Right ventricle myocardium superior (tissue), 1 donor: ENCODE measurements at regions not wholly inside any gene's neighbourhood (a gene's known extent, or its start where the extent isn't known, plus 50 kb on each side); places are given as distances from the start of the nearest gene placed in this dataset.

Experiments used
- ATAC-seq: fragments of 200-7000 bp; cut with Tn5 transposase; one replicate; pipeline ENCODE4 v1.9.1; 2020; ENCODE audit warnings: mild to moderate bottlenecking; ENCODE audit not compliant: poor library complexity
- DNase-seq: peaks from one replicate; pipeline ENCODE4 v3.0.0-alpha.2; 2020
- intact Hi-C: fragments of 100-400 bp; cut with DNase I; formaldehyde crosslinking; loops from one replicate; pipeline ENCODE4 v1.11.2; 2022
- donor health status: DM: no; HTN: yes; CAD: no; lungs with severe emphysema.

DNA sequence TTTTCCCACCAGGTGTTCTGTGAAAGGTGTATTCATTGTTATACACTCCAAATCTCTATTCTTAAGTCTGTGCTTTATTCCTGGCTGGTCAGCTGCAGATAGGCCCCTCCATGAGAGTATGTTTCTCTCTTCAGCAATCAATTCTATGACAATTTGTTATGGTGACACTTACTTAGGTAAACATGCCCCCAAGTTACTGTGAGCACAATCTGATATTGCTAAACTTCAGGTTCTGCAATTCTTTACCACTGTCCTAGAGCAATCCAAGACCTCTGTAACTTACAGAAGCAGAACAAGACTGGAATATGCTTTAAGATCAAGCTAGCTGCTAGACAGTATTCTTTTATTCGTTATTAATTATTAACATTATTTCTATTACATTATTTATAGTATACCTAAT lies 391.9 kb downstream of the FRK start:
- ATAC-seq (no peak), DNase-seq (no peak)
- intact Hi-C loops: no loop called here

DNA sequence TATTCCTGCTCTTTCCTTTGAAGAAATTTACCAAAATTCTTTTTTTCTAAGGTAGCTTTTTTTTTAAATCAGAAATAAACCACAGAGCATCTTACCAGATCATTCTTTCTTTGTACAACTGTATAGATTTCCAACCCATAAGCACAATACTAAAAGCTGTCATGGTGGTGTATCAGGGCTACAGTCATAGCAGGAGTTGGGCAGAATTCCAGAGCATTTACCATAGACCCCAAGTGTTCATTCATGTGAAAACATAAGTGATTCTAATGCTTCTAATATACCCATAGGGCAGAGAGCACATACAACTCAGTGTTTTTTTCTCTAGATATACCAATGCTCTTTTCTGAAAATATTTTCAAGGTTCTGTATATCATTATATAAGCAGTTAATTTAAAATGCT lies 392.5 kb downstream of the FRK start:
- ATAC-seq (no peak), DNase-seq (no peak)
- intact Hi-C loops: no loop called here

DNA sequence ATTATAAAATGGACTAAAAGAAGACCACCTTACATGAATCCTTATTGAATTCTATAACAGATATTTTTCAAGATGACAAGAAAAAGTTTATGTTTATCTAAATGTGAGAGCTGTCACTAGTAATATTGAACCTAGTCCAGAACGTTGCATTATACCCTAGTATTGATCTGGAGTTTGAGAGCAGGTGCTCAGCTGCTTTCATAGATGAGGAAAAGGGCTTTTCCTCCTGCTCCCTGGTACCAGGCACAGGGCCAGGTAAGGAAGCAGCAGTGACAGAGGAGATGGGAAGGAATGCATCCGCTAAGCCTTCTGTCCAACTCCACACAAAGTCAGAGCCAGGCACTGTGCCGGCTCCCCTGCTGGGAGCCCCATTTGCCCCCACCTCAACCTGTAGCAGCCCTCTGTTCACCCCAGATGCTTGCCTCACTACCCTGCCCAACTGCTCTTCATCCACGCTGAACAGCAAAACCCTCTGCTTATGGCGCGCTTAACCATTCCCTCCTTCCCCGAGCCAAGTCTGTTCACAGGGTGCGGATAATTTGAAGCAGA lies 393.1 kb downstream of the FRK start:
- ATAC-seq (no peak), DNase-seq (no peak)
- intact Hi-C loops: no loop called here

DNA sequence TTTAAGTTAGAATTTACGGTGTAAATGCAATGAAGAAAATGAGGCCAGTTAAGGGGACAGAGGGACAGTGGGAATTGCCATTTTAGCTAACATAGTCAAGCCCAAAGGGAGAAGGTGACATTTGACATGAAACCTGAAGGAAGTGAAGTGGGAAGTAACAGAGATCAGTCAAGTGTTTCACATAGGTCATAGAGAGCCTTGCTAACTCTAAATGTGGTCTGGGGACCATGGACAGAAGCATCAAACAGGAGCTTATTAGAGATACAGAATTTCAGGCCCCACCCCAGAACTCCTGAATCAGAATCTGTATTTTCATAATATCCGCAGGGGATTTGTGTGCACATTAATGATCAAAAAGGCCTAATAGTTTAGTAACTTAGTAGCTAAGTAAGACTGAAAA lies 393.7 kb downstream of the FRK start:
- DNase-seq (no peak), ATAC-seq (no peak)
- intact Hi-C loops: no loop called here

DNA sequence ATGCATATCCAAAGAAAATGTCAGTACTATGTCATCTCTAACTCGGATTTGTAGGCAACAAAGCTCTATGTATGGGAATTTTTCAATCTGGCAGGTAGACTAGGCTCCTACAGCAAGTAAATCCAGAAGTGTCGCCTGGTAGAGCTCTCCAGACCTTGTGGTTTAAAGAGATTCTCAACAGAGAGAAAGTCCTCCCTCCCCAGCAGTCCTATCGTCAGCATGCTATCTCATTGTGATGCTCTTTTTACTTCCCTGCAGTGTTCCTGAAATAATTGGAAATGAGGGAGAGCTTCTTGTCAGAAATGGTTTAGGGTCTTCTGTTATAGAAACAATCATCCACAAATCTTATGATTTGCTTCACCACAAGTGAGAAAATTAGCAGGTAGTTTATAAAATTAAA lies 395.4 kb downstream of the FRK start:
- no peak for DNase-seq
- intact Hi-C loops: no loop called here
- ATAC-seq: no peak

DNA sequence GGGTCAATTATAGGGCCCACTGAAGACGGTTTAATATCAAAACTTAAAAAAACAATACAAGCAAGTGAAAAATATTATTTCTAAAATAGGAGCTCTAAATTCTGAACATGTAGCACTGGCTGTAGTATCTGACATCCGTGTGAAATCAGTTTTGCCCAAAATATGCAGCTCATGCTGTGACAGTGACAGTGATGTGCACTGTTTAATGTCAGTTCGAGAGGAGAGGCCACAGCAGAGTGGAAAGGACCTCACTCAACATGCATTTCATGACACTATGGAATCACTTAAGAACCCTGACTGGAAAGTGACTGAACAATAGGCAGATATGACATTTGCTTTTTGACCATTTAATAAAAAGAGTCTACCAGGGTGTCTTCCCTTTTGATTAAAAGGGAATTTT lies 397.0 kb downstream of the FRK start:
- ATAC-seq (no peak), DNase-seq (no peak)
- intact Hi-C loops: no loop called here

DNA sequence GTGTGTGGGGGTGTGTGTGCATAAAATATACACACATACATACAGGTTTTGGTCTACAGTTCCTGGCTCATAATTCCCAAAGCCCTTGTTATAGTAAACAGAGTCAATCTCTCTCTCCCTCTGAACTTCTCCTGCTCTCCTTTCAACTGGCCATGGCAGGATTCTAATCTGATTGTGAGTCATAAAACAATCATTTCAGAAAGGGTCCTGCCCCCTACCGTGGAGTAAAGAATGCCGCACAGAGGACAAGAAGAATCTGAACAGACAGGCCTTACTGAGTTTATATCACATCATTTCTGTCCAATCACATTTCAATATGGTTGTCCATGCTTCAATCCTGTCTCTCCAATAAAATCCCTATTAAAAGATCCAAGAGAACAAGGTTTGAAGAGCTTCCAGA lies 416.9 kb downstream of the FRK start:
- no peak for ATAC-seq
- intact Hi-C loops: no loop called here

DNA sequence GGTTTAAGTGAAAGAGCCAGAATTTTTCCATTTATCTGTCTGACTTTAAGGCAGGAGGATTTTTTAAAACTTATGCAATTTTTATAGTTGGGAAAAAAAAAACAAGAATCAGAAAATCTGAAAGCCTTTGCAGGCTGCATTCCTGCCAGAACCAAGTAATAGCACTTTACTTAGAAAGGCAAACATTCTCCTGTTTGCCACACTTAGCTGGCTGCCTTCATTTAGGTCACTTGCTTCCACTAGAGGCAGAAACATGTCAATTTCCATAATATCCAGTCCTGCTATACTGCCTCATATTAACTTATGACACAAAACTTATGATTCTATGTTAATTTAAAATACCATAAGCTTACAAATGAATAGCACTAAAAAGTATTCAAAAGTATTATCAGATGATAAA lies 425.8 kb downstream of the FRK start:
- intact Hi-C loops: no loop called here
- no peak for ATAC-seq
- DNase-seq: no peak

More for the DNA sequence above, 416.9 kb downstream of the FRK start:
- DNase-seq: no peak

DNA sequence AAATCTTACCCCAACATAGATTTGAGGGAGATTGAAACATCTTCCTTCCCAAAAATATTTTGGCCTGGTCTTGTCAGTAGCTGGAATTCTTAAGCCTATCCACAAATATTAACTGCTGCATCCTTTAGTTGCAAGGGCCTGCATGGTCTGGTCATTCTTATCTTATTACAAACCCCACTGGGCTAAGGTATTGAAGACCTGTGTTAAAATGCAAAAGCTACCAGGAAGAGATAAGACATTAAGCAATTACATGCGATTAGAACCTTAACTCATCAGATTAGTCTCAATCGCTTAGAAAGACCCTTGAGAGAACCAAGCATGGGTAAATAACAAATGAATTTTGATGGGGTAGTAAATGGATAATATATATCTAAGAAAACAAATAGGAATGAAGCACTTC lies 426.6 kb downstream of the FRK start:
- intact Hi-C loops: no loop called here
- ATAC-seq (no peak), DNase-seq (no peak)

DNA sequence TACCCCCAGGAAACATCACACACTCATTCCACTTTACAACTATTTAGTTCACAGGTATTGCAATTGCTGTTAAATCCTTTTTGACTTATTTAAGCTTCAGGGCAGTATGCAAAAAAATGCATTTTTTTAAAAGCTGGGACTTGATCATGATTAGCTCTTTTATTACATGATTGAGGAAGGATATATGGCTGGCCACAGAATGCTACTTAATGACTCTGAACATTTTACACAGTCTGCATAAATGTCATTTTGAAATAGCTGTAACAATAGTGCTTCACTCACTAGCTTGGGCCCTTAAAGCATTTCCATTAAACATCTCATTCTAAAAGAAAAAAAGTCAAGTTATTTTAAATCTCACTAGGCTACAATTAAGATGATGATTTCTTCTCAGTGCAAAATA lies 429.7 kb downstream of the FRK start:
- DNase-seq (no peak), ATAC-seq (no peak)
- intact Hi-C loops: no loop called here

DNA sequence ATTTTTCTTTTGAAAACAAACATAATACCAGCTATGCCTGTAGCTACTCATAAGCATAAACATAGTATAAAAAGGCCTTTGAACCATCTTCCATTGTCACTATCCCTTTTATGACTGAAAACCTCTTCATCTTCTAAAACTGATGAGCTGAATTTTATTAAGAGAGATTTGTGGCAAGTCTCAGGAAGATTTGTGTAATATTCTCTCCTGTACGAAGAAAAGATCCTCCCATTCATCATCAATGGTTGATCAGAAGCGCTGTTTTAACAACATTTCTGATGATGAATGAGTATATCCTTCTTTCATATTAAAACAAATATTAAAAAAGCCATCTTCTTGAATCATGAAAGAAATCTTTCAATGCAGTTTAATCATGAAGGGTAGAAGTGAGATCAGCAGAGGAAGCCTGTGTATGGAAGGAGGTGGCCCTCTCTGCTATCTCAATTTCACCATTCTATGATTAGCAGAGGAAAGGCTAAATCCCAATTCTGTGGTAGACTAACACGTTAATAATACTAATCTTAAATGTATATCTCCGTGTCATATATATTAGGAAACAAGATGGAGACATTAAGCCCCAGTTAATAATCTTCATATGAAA lies 430.2 kb downstream of the FRK start:
- intact Hi-C loops: no loop called here
- ATAC-seq (no peak), DNase-seq (no peak)

DNA sequence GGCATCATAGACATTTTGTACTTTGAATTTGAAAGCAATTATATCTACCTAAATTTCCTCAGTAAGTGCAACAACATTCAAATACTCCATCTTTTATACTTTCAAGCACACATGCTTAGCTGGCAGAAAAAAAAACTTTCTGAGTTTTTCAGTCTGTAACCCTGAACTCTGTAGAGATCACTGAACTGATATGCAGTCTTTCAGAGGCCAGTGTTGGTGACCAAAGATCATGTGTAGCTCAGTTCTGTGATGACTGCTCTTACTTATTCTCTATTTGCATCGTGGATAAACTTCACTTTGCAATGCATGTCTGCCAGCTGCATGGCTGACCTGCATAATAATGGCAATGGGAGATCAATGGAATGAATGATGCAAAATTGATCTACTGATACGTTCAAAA lies 431.3 kb downstream of the FRK start:
- ATAC-seq (no peak), DNase-seq (no peak)
- intact Hi-C loops: no loop called here

DNA sequence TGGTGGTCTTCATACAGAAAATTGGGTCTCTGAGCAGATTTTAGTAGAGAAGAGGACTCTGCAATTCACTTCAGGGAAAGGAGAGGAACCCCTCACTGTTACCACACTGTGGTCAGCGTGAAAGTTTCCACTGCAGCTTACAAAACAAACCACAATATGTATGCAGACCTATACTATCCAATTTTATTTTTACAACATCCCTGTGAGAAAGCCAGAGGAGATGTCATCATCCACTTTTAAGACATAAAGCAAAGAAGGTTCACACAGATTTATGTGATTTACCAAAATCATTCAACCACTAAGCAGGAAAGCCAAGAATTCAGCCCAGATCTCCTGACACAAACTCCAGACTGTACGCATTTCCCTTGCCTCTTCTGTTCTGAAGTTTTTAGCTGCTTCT lies 442.4 kb downstream of the FRK start:
- ATAC-seq (no peak), DNase-seq (no peak)
- intact Hi-C loops: no loop called here

DNA sequence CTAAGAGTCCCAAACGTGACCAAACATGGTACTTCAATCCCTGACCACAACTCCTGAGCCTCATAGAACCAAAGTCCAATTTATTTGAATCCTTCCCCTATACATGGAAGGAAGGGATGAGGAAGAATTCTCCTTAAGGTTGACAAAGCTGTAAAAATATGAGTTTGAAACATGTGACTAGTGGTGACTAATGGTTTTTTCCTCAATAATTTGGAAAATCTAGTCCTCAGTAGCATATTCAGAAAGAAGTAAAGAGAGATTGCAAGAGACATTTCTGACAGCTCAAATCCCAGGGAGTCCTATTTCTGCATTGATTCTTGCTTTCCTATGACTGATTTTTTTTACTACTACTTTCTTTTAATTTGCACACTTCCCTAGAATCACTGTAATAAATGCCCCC lies 443.7 kb downstream of the FRK start:
- no peak for ATAC-seq
- intact Hi-C loops: no loop called here
- no peak for DNase-seq

DNA sequence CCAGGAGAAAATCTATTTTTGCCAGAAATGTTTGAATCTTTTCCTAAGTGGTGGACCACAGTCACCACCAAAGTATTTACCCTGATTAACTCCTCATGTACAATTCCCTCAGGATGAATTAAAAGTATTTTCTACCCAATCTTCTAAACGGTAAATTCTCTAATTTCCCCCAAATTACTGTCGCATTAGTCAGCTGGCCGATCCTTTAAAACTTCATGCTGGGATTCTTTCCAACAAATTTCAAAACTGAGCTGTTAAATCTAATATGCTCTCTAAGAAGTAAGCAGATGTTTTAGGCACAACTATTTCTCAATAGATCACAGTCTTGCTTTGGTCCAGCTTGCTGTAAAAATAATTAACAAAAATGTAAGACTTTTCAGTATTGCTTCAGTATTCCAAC lies 447.2 kb downstream of the FRK start:
- intact Hi-C loops: no loop called here
- ATAC-seq (peak; percentile 45), DNase-seq (no peak)

DNA sequence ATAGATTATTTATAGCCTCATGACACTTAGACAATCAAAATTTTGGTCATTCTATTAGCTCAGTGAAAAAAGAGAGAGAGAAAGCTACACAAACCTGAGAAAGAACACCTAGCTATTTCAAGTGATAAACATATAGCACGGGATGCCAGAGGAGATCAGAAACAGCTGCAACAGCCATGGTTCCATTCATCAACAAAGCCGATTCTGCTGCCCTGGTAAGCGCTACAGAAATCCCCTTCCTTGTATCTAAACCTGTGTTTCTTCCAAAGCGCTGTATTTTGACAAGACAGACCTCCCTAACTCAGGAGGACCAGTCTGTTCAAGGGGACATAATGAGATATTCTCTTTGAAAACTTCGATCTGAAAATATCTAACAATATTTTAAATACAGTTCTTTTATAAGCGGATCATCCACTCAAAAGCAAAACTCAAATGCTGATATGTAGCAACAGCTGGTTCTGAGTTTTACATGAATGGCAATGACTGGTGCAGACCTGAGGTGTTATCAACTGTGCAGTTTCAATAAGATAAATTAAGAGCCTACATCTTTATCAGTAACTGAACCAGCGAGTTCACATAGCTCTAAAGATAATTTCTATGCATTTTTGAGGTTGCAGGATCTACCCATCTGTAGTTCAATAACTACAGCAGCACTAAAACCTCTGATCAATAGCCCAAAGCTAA lies 447.8 kb downstream of the FRK start:
- ATAC-seq (no peak), DNase-seq (no peak)
- intact Hi-C loops: no loop called here

DNA sequence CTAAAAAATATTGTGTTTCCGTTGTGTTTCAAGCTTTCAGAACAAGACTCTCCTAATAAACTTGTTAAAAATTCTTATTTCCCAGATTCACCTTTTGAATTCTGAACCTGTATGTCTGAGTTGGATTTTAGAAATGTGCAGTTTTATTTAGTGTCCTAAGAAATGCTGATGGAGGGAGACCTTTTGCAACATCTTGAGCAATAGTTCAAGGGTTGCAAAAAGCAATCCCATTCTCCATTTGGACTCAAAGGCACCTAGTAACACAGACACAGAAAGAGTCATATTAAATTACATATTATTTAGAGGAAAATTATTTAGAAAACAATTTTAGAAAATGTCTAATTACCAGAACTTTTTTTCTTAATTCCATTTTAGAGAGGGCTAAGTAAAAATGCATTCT lies 448.5 kb downstream of the FRK start:
- ATAC-seq (no peak), DNase-seq (no peak)
- intact Hi-C loops: no loop called here

DNA sequence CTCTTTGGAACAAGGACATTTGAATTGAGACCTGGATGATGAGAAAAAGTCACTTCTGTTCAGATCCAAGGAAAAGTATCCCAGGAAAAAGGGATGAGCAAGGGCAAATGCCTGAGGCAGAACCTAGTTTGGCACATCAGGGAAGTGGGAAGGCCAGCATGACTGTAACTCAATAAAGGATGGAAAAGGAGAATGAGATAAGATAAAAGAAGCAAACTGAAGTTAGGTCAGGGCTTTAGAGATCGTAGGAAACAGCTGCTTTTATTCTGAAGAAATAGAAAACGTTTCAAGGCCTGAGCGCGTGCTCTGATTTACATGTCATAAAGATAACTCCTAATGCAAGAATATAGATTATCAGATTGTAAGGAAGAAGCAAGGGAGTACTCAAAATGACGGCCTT lies 450.0 kb downstream of the FRK start:
- intact Hi-C loops: no loop called here
- ATAC-seq: no peak
- no peak for DNase-seq

DNA sequence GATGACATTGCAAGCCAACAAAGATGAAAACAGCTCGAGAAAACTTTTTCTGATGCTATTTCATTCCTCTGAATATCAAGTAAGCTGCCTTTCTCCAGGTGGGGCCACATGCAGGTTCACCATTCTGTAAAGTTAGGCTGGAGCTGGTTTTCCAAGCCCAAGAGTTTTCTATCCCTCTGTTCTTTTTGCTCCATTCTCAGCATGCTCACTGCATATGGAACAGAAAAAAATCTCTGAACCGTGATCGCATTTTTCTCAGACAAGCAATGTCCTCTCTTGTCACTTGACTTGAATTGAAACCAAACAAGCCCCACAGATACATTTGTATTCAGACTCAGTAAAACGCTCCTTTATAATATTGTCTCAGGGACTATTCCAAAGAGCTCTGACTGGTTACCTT lies 451.6 kb downstream of the FRK start:
- intact Hi-C loops: no loop called here
- ATAC-seq (no peak), DNase-seq (no peak)

DNA sequence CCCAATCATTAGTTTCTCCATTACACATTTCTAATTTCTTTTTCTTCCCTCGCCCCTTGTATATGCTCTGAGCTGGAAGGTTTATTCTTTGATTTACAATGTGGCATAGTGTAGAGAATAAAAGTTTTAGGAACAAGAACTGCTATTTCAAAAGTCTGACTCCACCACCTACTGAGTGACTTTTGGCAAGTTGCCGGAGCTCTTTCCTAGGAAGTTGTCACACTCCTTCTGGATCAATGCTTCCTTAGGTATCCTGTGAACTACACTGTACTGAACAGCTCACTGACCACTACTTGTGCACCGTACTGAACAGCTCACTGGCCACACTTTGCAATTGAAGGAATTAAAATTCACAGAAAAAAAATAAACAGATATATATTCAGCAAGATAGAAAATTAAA lies 458.2 kb downstream of the FRK start:
- ATAC-seq (no peak), DNase-seq (no peak)
- intact Hi-C loops: no loop called here

DNA sequence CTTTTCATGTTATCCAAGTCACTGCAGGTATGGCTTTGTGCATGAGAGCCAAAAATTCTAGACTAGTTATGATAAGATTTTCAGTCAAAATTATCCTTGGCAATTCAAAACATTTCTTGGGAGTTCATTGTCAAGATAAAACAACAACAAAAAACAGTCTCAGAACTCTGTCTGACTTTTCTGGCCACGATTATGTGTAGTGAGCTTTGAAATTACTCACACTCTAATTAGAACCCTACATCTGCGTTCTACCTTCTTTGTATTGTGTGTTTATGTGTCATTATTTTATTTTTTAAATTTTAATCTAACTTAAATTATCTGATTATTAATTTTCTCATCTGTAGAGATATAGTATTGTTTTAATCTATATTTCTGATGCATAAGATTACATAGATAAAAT lies 459.2 kb downstream of the FRK start:
- DNase-seq (no peak), ATAC-seq (peak; percentile 52)
- intact Hi-C loops: no loop called here
